ENCODE measurements at regions not wholly inside any gene's neighbourhood (a gene's known extent, or its start where the extent isn't known, plus 50 kb on each side); places are given as distances from the start of the nearest gene placed in this dataset.

- H3K27ac Mint-ChIP-seq (ENCODE audit: unreplicated experiment), result no peak overlapping the region
- no peaks in the 10 kb centered on the region for H3K36me3 Mint-ChIP-seq (ENCODE audit: unreplicated experiment)
- no peaks in the 10 kb centered on the region for H3K4me1 Mint-ChIP-seq (ENCODE audit: unreplicated experiment)
- no peak for DNase-seq (ENCODE audit: extremely low spot score, unreplicated experiment)
- no peaks in the 10 kb centered on the region for H3K27me3 Mint-ChIP-seq (ENCODE audit: unreplicated experiment)
- H3K4me3 Mint-ChIP-seq (ENCODE audit: unreplicated experiment), result no peak overlapping the region
- no peaks in the 10 kb centered on the region for H3K9me3 Mint-ChIP-seq (ENCODE audit: unreplicated experiment)
- TF ChIP-seq CTCF (IDR thresholded peaks at IDR 0.05), result no peak
These were observed 275.5 kb upstream of the N4BP1 start for GRCh38 chr16:48885471-48885870.

GRCh38 chr16:48881272-48881671, 271.3 kb upstream of the N4BP1 start:
- no peak overlapping the region for H3K27ac Mint-ChIP-seq (ENCODE audit: unreplicated experiment)
- no peaks in the 10 kb centered on the region for H3K36me3 Mint-ChIP-seq (ENCODE audit: unreplicated experiment)
- TF ChIP-seq CTCF (IDR thresholded peaks at IDR 0.05), result no peak
- H3K4me1 Mint-ChIP-seq (ENCODE audit: unreplicated experiment), result no peaks in the 10 kb centered on the region
- H3K4me3 Mint-ChIP-seq (ENCODE audit: unreplicated experiment), result no peak overlapping the region
- H3K9me3 Mint-ChIP-seq (ENCODE audit: unreplicated experiment), result peaks cover 4% of the 10 kb centered on the region
- DNase-seq (ENCODE audit: extremely low spot score, unreplicated experiment), result no peak
- no peaks in the 10 kb centered on the region for H3K27me3 Mint-ChIP-seq (ENCODE audit: unreplicated experiment)

GRCh38 chr16:48879223-48880122, 269.5 kb upstream of the N4BP1 start:
- Mint-ChIP-seq H3K9me3 (ENCODE audit: unreplicated experiment) (peaks cover 9% of the 10 kb centered on the region), H3K27me3 (ENCODE audit: unreplicated experiment) (no peaks in the 10 kb centered on the region), H3K27ac (ENCODE audit: unreplicated experiment) (no peak overlapping the region), H3K4me3 (ENCODE audit: unreplicated experiment) (no peak overlapping the region), H3K36me3 (ENCODE audit: unreplicated experiment) (no peaks in the 10 kb centered on the region), H3K4me1 (ENCODE audit: unreplicated experiment) (no peaks in the 10 kb centered on the region)
- DNase-seq (ENCODE audit: extremely low spot score, unreplicated experiment), result no peak
- no peak for TF ChIP-seq CTCF (IDR thresholded peaks at IDR 0.05)

- H3K9me3 Mint-ChIP-seq (ENCODE audit: unreplicated experiment), result peaks cover 12% of the 10 kb centered on the region
- H3K27me3 Mint-ChIP-seq (ENCODE audit: unreplicated experiment), result no peaks in the 10 kb centered on the region
- H3K36me3 Mint-ChIP-seq (ENCODE audit: unreplicated experiment), result no peaks in the 10 kb centered on the region
- H3K27ac Mint-ChIP-seq (ENCODE audit: unreplicated experiment), result no peak overlapping the region
- H3K4me1 Mint-ChIP-seq (ENCODE audit: unreplicated experiment), result no peaks in the 10 kb centered on the region
- no peak for DNase-seq (ENCODE audit: extremely low spot score, unreplicated experiment)
- TF ChIP-seq CTCF (IDR thresholded peaks at IDR 0.05), result no peak
- H3K4me3 Mint-ChIP-seq (ENCODE audit: unreplicated experiment), result no peak overlapping the region
These were observed 268.0 kb upstream of the N4BP1 start for GRCh38 chr16:48877946-48878345.

GRCh38 chr16:48870141-48870540, 260.2 kb upstream of the N4BP1 start:
- Mint-ChIP-seq H3K9me3 (ENCODE audit: unreplicated experiment) (peaks cover 17% of the 10 kb centered on the region), H3K4me1 (ENCODE audit: unreplicated experiment) (no peaks in the 10 kb centered on the region), H3K27me3 (ENCODE audit: unreplicated experiment) (no peaks in the 10 kb centered on the region), H3K4me3 (ENCODE audit: unreplicated experiment) (no peak overlapping the region), H3K27ac (ENCODE audit: unreplicated experiment) (no peak overlapping the region), H3K36me3 (ENCODE audit: unreplicated experiment) (no peaks in the 10 kb centered on the region)
- DNase-seq (ENCODE audit: extremely low spot score, unreplicated experiment), result no peak
- no peak for TF ChIP-seq CTCF (IDR thresholded peaks at IDR 0.05)

Data from osteocyte (in vitro differentiated cells).